Activated B cell treated with CpG ODN at 0.5 μM for 24 hours (primary cell): ENCODE measurements at regions not wholly inside any gene's neighbourhood (a gene's known extent, or its start where the extent isn't known, plus 50 kb on each side); places are given as distances from the start of the nearest gene placed in this dataset.

Source experiments
- ATAC-seq: fragments of 200-7000 bp; cut with Tn5 transposase; one replicate; pipeline ENCODE4 v1.10.0; 2021; ENCODE audit warnings: low read depth, mild to moderate bottlenecking, moderate library complexity
- CTCF ChIA-PET: fragments of 350-600 bp; sonication (Branson Sonifier 250); formaldehyde crosslinking; loops from one replicate; lab custom pipeline; 2021; ENCODE audit warnings: antibody characterized with exemption; lab: Charles Lee
- POLR2A ChIA-PET: fragments of 350-600 bp; sonication (Branson Sonifier 250); formaldehyde crosslinking; loops from one replicate; lab custom pipeline; 2021; ENCODE audit warnings: antibody characterized with exemption; lab: Charles Lee
- DNase-seq: peaks from one replicate; pipeline ENCODE4 v3.0.0; 2022
- H3K27ac Mint-ChIP-seq: one replicate; pipeline ENCODE4 v1.8.0; 2020; ENCODE audit warnings: mixed read lengths
- H3K27me3 Mint-ChIP-seq: one replicate; pipeline ENCODE4 v1.8.0; 2021; ENCODE audit warnings: mixed read lengths
- H3K36me3 Mint-ChIP-seq: one replicate; pipeline ENCODE4 v1.8.0; 2021; ENCODE audit warnings: low read depth, mixed read lengths
- H3K4me1 Mint-ChIP-seq: one replicate; pipeline ENCODE4 v1.8.0; 2021; ENCODE audit warnings: mixed read lengths
- H3K4me3 Mint-ChIP-seq: one replicate; pipeline ENCODE4 v1.8.0; 2020; ENCODE audit warnings: mild to moderate bottlenecking, mixed read lengths
- H3K9me3 Mint-ChIP-seq: one replicate; pipeline ENCODE4 v1.8.0; 2020; ENCODE audit warnings: mixed read lengths
- intact Hi-C: fragments of 100-400 bp; cut with micrococcal nuclease; formaldehyde crosslinking; loops from one replicate; pipeline ENCODE4 v1.15.1; 2024
- TF ChIP-seq, protein P1 (sequence below): fragments of 200-600 bp; IDR thresholded peaks from one replicate; pipeline ENCODE4 v1.8.0; 2022; ENCODE audit warnings: antibody characterized with exemption, mild to moderate bottlenecking

DNA sequence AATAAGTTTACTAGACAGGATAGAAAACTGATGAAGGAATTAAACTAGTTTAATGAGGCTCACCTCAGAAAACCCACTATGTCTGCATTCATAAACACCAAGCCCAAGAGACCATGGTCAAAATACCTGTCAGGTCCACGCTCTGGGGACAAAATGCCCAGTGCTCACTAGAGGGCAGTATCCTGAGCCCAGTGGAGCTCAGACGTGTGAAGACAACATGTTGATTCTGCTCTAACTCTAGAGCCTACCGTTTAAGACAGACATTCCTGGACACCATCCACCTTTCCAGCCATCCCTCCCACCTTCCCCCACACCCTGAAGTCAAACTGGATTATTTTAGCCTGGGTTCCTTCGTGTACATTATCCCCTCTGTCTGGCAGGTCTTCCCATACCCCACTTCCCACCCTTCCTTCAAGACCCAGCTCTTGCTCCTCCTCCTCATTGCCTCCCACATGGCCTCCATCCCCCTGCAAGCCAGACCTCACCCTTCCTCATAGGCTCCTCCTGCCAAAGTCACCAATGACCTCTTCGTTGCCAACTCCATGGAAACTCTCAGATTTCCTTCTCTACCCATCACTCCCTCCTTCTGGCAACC, 142.3 kb upstream of the FSTL4 start:
- no peak for DNase-seq

DNA sequence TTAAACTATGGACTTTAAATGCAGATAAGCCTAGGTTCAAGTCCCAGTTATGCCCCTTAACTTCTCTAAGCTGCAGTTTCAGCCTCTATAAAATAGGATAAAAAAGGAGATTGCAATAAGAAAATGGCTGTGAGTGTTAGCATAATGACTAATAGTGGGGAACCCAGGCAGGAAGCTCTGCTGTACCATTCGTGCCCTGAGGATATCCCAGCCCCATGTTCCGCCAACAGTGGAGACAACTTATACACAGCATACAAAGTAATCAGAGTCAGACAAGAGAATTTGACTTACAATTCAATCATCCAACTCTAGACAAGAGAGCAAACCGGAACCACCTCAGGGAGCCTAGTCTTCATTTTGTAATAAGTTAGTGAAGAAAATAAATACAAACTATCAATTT, 141.5 kb upstream of the FSTL4 start:
- intact Hi-C loops, result loop anchor here (1.0 kb wide), 3 partner anchors 115 to 226 kb away; no protein-coding TSS in a partner anchor
- H3K9me3 Mint-ChIP-seq, result no peaks in the 10 kb centered on the region
- H3K4me1 Mint-ChIP-seq, result no peaks in the 10 kb centered on the region
- DNase-seq (no peak), ATAC-seq (no peak)
- TF ChIP-seq, protein P1, sequence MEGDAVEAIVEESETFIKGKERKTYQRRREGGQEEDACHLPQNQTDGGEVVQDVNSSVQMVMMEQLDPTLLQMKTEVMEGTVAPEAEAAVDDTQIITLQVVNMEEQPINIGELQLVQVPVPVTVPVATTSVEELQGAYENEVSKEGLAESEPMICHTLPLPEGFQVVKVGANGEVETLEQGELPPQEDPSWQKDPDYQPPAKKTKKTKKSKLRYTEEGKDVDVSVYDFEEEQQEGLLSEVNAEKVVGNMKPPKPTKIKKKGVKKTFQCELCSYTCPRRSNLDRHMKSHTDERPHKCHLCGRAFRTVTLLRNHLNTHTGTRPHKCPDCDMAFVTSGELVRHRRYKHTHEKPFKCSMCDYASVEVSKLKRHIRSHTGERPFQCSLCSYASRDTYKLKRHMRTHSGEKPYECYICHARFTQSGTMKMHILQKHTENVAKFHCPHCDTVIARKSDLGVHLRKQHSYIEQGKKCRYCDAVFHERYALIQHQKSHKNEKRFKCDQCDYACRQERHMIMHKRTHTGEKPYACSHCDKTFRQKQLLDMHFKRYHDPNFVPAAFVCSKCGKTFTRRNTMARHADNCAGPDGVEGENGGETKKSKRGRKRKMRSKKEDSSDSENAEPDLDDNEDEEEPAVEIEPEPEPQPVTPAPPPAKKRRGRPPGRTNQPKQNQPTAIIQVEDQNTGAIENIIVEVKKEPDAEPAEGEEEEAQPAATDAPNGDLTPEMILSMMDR, result no peak
- CTCF ChIA-PET, result interaction anchor here (2.1 to 3.1 kb wide), 2 partner anchors 115 to 388 kb away, joined by 6 to 14 read pairs; no protein-coding TSS in a partner anchor
- H3K4me3 Mint-ChIP-seq, result no peak overlapping the region
- POLR2A ChIA-PET, result no interaction called here
- peaks cover 12% of the 10 kb centered on the region for H3K27me3 Mint-ChIP-seq
- no peak overlapping the region for H3K27ac Mint-ChIP-seq
- no peaks in the 10 kb centered on the region for H3K36me3 Mint-ChIP-seq

More for the DNA sequence above, 142.3 kb upstream of the FSTL4 start:
- peaks cover 12% of the 10 kb centered on the region for H3K27me3 Mint-ChIP-seq
- ATAC-seq, result peak; percentile 34
- ChIA-PET POLR2A (no interaction called here), CTCF (interaction anchor here (1.7 to 3.1 kb wide), 4 partner anchors 92 to 389 kb away, joined by 3 to 14 read pairs (median 7); no protein-coding TSS in a partner anchor)
- TF ChIP-seq, protein P1, result no peak
- H3K36me3 Mint-ChIP-seq, result no peaks in the 10 kb centered on the region
- no peaks in the 10 kb centered on the region for H3K4me1 Mint-ChIP-seq
- no peak overlapping the region for H3K27ac Mint-ChIP-seq
- intact Hi-C loops, result loop anchor here (1.0 kb wide), 3 partner anchors 115 to 226 kb away; no protein-coding TSS in a partner anchor
- H3K9me3 Mint-ChIP-seq, result no peaks in the 10 kb centered on the region
- no peak overlapping the region for H3K4me3 Mint-ChIP-seq

DNA sequence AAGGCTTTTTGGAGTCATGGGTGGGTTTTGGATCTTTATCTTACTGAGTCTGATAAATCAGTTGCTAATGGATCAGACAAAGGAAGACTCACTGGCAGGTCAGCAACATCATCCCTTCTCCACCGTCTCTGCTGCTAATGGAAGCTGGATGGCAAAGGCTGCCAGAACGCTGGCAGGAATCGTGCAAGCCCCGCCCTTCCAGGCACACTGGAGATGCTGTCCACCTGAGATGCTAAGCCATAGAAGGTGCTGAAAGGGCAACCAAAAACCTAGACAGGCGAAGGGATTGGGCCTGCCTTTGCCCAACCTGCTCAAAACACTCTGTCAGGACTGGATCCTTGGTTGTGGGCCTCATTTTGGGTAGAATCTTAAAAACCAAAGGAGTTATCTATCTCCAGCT, 139.5 kb upstream of the FSTL4 start:
- no peak for ATAC-seq
- no peaks in the 10 kb centered on the region for H3K4me1 Mint-ChIP-seq
- H3K4me3 Mint-ChIP-seq, result no peak overlapping the region
- TF ChIP-seq, protein P1, result no peak
- H3K27ac Mint-ChIP-seq, result no peak overlapping the region
- intact Hi-C loops, result no loop called here
- H3K36me3 Mint-ChIP-seq, result no peaks in the 10 kb centered on the region
- CTCF ChIA-PET, result no interaction called here
- POLR2A ChIA-PET, result no interaction called here
- DNase-seq, result no peak
- peaks cover 12% of the 10 kb centered on the region for H3K27me3 Mint-ChIP-seq
- H3K9me3 Mint-ChIP-seq, result no peaks in the 10 kb centered on the region

GRCh38 chr5:133751421-133751820, 139.1 kb upstream of the FSTL4 start:
- H3K27ac Mint-ChIP-seq, result no peak overlapping the region
- TF ChIP-seq, protein P1, result no peak

GRCh38 chr5:133750856-133751255, 138.5 kb upstream of the FSTL4 start:
- TF ChIP-seq, protein P1, result no peak
- intact Hi-C loops, result no loop called here
- ChIA-PET POLR2A (no interaction called here), CTCF (no interaction called here)
- no peaks in the 10 kb centered on the region for H3K36me3 Mint-ChIP-seq
- no peak for DNase-seq
- peaks cover 12% of the 10 kb centered on the region for H3K27me3 Mint-ChIP-seq
- no peak overlapping the region for H3K4me3 Mint-ChIP-seq
- H3K9me3 Mint-ChIP-seq, result no peaks in the 10 kb centered on the region
- no peaks in the 10 kb centered on the region for H3K4me1 Mint-ChIP-seq
- no peak overlapping the region for H3K27ac Mint-ChIP-seq
- ATAC-seq, result no peak

More at GRCh38 chr5:133751421-133751820, 139.1 kb upstream of the FSTL4 start:
- H3K4me3 Mint-ChIP-seq, result no peak overlapping the region
- no peaks in the 10 kb centered on the region for H3K36me3 Mint-ChIP-seq
- no peaks in the 10 kb centered on the region for H3K9me3 Mint-ChIP-seq
- CTCF ChIA-PET, result no interaction called here
- POLR2A ChIA-PET, result no interaction called here
- no peaks in the 10 kb centered on the region for H3K4me1 Mint-ChIP-seq
- ATAC-seq, result no peak
- no peak for DNase-seq
- intact Hi-C loops, result no loop called here
- H3K27me3 Mint-ChIP-seq, result peaks cover 12% of the 10 kb centered on the region
